IPS DF 6.9 (cell line): ENCODE measurements at regions not wholly inside any gene's neighbourhood (a gene's known extent, or its start where the extent isn't known, plus 50 kb on each side); places are given as distances from the start of the nearest gene placed in this dataset.

Experiments used
- DNase-seq: peaks from one replicate; pipeline ENCODE4 v3.0.0-alpha.2; 2013; ENCODE audit warnings: low read depth, low spot score
- H3K27ac ChIP-seq: one replicate; pipeline ENCODE4 v1.5.1; 2013; ENCODE audit warnings: low read length, control low read depth
- H3K27me3 ChIP-seq: 2 replicates; pipeline ENCODE4 v1.6.1; 2013; ENCODE audit warnings: mild to moderate bottlenecking, low read length; ENCODE audit not compliant: control insufficient read depth, insufficient read depth
- H3K36me3 ChIP-seq: 2 replicates; pipeline ENCODE4 v1.6.1; 2013; ENCODE audit warnings: low read length; ENCODE audit not compliant: control insufficient read depth, insufficient read depth
- H3K4me1 ChIP-seq: 2 replicates; pipeline ENCODE4 v1.6.1; 2013; ENCODE audit warnings: low read length; ENCODE audit not compliant: control insufficient read depth, insufficient read depth
- H3K4me3 ChIP-seq: 2 replicates; pipeline ENCODE4 v1.5.1; 2013; ENCODE audit warnings: mild to moderate bottlenecking, low read length
- H3K9me3 ChIP-seq: 2 replicates; pipeline ENCODE4 v1.6.1; 2013; ENCODE audit warnings: low read length, inconsistent platforms; ENCODE audit not compliant: control insufficient read depth, insufficient read depth
- WGBS: extraction: QIAGEN DNeasy Blood & Tissue Kit; methylation state at CpG from one replicate; pipeline ENCODE4 v1.1.7; 2013; ENCODE audit warnings: mixed read lengths, missing lambda C conversion rate; ENCODE audit not compliant: insufficient read length, insufficient coverage; 5-methylcytosine and 5-hydroxymethylcytosine counted together

- no peak overlapping the region for H3K27ac ChIP-seq
- WGBS: no CpG with 5 or more reads among the region's 3 CpGs
- H3K9me3 ChIP-seq: no peaks in the 10 kb centered on the region
- H3K4me3 ChIP-seq: no peak overlapping the region
- H3K36me3 ChIP-seq: no peaks in the 10 kb centered on the region
- no peak for DNase-seq
- no peaks in the 10 kb centered on the region for H3K27me3 ChIP-seq
- no peaks in the 10 kb centered on the region for H3K4me1 ChIP-seq
Observed at GRCh38 chr13:87867426-87867825, 196.3 kb downstream of the SLITRK5 start.

GRCh38 chr13:87868731-87869130 is 197.6 kb downstream of the SLITRK5 start:
- no CpG with 5 or more reads among the region's 2 CpGs for WGBS
- H3K27me3 ChIP-seq: no peaks in the 10 kb centered on the region
- no peak overlapping the region for H3K27ac ChIP-seq
- DNase-seq: no peak
- no peak overlapping the region for H3K4me3 ChIP-seq
- H3K9me3 ChIP-seq: no peaks in the 10 kb centered on the region
- H3K36me3 ChIP-seq: no peaks in the 10 kb centered on the region
- no peaks in the 10 kb centered on the region for H3K4me1 ChIP-seq

GRCh38 chr13:87872813-87873212 is 201.6 kb downstream of the SLITRK5 start:
- no peak for DNase-seq
- H3K27ac ChIP-seq: no peak overlapping the region
- no CpG with 5 or more reads among the region's 2 CpGs for WGBS
- no peaks in the 10 kb centered on the region for H3K27me3 ChIP-seq
- no peaks in the 10 kb centered on the region for H3K36me3 ChIP-seq
- H3K9me3 ChIP-seq: no peaks in the 10 kb centered on the region
- H3K4me3 ChIP-seq: no peak overlapping the region
- no peaks in the 10 kb centered on the region for H3K4me1 ChIP-seq

- Histone ChIP-seq H3K27me3 (no peaks in the 10 kb centered on the region), H3K9me3 (no peaks in the 10 kb centered on the region), H3K4me3 (no peak overlapping the region), H3K36me3 (no peaks in the 10 kb centered on the region), H3K27ac (no peak overlapping the region), H3K4me1 (no peaks in the 10 kb centered on the region)
- no peak for DNase-seq
- no CpG with 5 or more reads among the region's 2 CpGs for WGBS
Observed at GRCh38 chr13:87877477-87877876, 206.3 kb downstream of the SLITRK5 start.

GRCh38 chr13:87878706-87879105 is 207.5 kb downstream of the SLITRK5 start:
- Histone ChIP-seq H3K4me3 (no peak overlapping the region), H3K4me1 (no peaks in the 10 kb centered on the region), H3K9me3 (no peaks in the 10 kb centered on the region), H3K27me3 (no peaks in the 10 kb centered on the region), H3K27ac (no peak overlapping the region), H3K36me3 (no peaks in the 10 kb centered on the region)
- DNase-seq: no peak

GRCh38 chr13:87884884-87885283 is 213.7 kb downstream of the SLITRK5 start:
- Histone ChIP-seq H3K27me3 (no peaks in the 10 kb centered on the region), H3K27ac (no peak overlapping the region), H3K9me3 (no peaks in the 10 kb centered on the region), H3K4me3 (no peak overlapping the region), H3K4me1 (no peaks in the 10 kb centered on the region), H3K36me3 (no peaks in the 10 kb centered on the region)
- no CpG with 5 or more reads among the region's 5 CpGs for WGBS
- peak; percentile 2 for DNase-seq

GRCh38 chr13:87887459-87888123 is 216.4 kb downstream of the SLITRK5 start:
- Histone ChIP-seq H3K4me1 (no peaks in the 10 kb centered on the region), H3K27me3 (no peaks in the 10 kb centered on the region), H3K9me3 (no peaks in the 10 kb centered on the region), H3K36me3 (no peaks in the 10 kb centered on the region), H3K4me3 (no peak overlapping the region), H3K27ac (no peak overlapping the region)
- no peak for DNase-seq
- WGBS: no CpG with 5 or more reads among the region's 6 CpGs

- H3K9me3 ChIP-seq: no peaks in the 10 kb centered on the region
- no peaks in the 10 kb centered on the region for H3K36me3 ChIP-seq
- H3K4me3 ChIP-seq: no peak overlapping the region
- no peak for DNase-seq
- no peaks in the 10 kb centered on the region for H3K4me1 ChIP-seq
- no peaks in the 10 kb centered on the region for H3K27me3 ChIP-seq
- WGBS: no CpG with 5 or more reads among the region's 2 CpGs
- H3K27ac ChIP-seq: no peak overlapping the region
Observed at GRCh38 chr13:87889254-87889653, 218.1 kb downstream of the SLITRK5 start.

GRCh38 chr13:87893186-87893585 is 222.0 kb downstream of the SLITRK5 start:
- DNase-seq: no peak
- Histone ChIP-seq H3K27me3 (no peaks in the 10 kb centered on the region), H3K27ac (no peak overlapping the region)

GRCh38 chr13:87894059-87894458 is 222.9 kb downstream of the SLITRK5 start:
- WGBS: no CpG with 5 or more reads among the region's 2 CpGs
- DNase-seq: no peak
- H3K4me1 ChIP-seq: no peaks in the 10 kb centered on the region
- H3K27ac ChIP-seq: no peak overlapping the region
- H3K27me3 ChIP-seq: no peaks in the 10 kb centered on the region
- H3K36me3 ChIP-seq: no peaks in the 10 kb centered on the region
- no peak overlapping the region for H3K4me3 ChIP-seq
- no peaks in the 10 kb centered on the region for H3K9me3 ChIP-seq

More at GRCh38 chr13:87893186-87893585, 222.0 kb downstream of the SLITRK5 start:
- Histone ChIP-seq H3K4me3 (no peak overlapping the region), H3K4me1 (no peaks in the 10 kb centered on the region), H3K36me3 (no peaks in the 10 kb centered on the region), H3K9me3 (no peaks in the 10 kb centered on the region)

GRCh38 chr13:87903553-87903952 is 232.4 kb downstream of the SLITRK5 start:
- no peak overlapping the region for H3K4me3 ChIP-seq
- DNase-seq: no peak
- no peaks in the 10 kb centered on the region for H3K9me3 ChIP-seq
- no peaks in the 10 kb centered on the region for H3K27me3 ChIP-seq
- H3K36me3 ChIP-seq: no peaks in the 10 kb centered on the region
- H3K27ac ChIP-seq: no peak overlapping the region
- no peaks in the 10 kb centered on the region for H3K4me1 ChIP-seq
